ENCODE measurements at regions not wholly inside any gene's neighbourhood (a gene's known extent, or its start where the extent isn't known, plus 50 kb on each side); places are given as distances from the start of the nearest gene placed in this dataset.

DNA sequence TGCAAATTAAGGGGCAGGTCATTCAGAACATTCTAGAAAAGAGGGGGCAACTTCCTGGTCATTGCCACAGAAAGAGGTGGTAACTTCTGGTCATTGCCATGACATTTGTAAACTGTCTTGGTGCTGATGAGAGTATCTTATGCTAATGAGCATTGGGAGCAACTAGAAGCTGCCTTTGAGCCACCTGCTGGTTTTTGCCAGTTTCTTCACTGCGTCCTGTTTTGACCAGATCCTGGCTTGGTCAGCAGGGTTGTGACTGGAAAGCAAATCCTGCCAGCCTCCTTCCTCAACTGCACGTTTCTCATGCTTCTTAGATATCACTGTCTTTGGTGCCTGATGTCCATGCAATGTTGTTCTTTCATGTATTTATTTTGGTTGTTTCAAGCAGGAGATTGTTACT lies 53.2 kb upstream of the SPATA31C2 start:
- no peaks in the 10 kb centered on the region for H3K36me3 ChIP-seq (ENCODE audit: insufficient read depth, low read length)
- no peak overlapping the region for H3K9ac ChIP-seq (ENCODE audit: low read depth, low read length)
- no peaks in the 10 kb centered on the region for H3K9me3 ChIP-seq (ENCODE audit: control insufficient read depth, insufficient read depth, low read length)
- H3K4me1 ChIP-seq (ENCODE audit: insufficient read depth, low read length): no peaks in the 10 kb centered on the region

DNA sequence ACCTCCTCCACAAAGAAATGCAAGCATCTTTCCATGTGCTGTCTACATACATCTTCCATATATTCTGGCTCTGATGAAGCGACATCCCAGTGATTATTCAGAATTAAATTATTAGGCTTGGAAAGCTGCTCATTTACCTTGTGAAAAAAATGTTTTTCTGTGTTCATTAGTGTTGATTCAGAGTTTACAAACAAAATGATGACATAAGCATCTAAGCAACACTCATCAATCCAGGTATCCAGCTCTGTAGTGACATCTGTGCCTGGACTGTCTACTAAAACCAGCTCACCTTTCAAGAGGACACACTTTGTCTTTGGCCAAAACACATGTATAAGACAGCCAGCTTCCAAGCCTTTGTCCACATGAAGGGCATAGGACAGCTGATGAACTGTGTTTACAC lies 51.1 kb upstream of the SPATA31C2 start:
- Histone ChIP-seq H3K9me3 (ENCODE audit: control insufficient read depth, insufficient read depth, low read length) (no peaks in the 10 kb centered on the region), H3K9ac (ENCODE audit: low read depth, low read length) (no peak overlapping the region), H3K4me1 (ENCODE audit: insufficient read depth, low read length) (no peaks in the 10 kb centered on the region), H3K36me3 (ENCODE audit: insufficient read depth, low read length) (no peaks in the 10 kb centered on the region)

Data from ES-I3 (cell line).